NCI-H1436 (cell line): ENCODE measurements at regions not wholly inside any gene's neighbourhood (a gene's known extent, or its start where the extent isn't known, plus 50 kb on each side); places are given as distances from the start of the nearest gene placed in this dataset.

Experiments
- DNase-seq: peaks from one replicate; lab custom pipeline; 2025; lab: John Stamatoyannopoulos, UW

- DNase-seq = no peak
These were observed 92.8 kb upstream of the SASH1 start for GRCh38 chr6:148249679-148250375.

DNA sequence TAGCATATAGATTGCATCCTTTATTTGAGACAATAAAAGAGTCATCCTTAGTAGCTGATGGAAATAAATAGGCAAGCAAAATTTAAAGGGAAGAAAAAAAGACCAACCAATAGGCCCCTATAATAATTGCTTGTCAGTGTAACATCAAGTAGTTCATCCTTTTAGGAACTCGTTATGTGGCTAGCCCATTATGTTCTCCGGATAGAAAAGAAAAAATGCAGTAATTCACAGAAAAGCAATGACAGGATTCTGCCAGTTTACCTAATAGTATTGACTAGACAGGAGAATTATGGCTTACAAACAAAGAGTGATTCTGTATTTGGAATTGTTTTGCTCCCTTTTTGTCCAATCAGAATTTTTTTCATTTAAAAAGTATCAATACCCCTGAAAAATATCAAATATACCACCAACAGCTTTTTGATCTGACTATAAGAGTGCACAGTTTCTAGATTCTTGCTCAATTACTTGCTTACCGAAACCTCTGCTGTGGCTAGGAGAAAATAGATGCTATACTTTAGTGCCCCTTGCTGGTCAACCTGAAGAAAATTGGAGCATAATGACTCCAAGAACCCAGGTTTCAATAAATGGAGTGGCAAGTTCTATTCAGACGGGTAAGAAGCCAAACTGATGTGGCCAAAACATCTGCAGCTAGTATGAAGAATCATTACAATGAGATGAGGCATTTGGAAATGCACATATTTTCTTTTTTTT lies 91.5 kb upstream of the SASH1 start:
- DNase-seq = no peak

DNA sequence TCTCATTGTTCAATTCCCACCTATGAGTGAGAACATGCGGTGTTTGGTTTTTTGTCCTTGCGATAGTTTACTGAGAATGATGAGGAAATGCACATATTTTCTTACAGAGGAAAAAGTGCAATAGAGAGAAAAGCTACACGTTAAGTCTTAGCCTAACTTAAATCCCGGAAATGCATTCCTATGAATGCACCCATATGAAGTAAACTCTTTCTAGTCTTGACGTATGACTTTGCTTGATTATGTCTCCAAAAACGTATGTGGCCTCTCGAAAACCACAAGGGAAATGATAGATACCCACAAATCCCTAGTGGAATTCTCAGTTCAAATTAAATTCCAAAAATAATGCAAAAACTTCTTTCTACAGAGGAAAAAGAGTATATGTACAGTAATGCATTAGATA lies 90.7 kb upstream of the SASH1 start:
- DNase-seq = no peak

- no peak for DNase-seq
These were observed 84.8 kb upstream of the SASH1 start for GRCh38 chr6:148257810-148258209.

GRCh38 chr6:148258868-148259267 lies 83.8 kb upstream of the SASH1 start:
- DNase-seq = no peak

GRCh38 chr6:148261470-148261869 lies 81.2 kb upstream of the SASH1 start:
- no peak for DNase-seq

GRCh38 chr6:148263010-148263409 lies 79.6 kb upstream of the SASH1 start:
- DNase-seq = no peak

DNA sequence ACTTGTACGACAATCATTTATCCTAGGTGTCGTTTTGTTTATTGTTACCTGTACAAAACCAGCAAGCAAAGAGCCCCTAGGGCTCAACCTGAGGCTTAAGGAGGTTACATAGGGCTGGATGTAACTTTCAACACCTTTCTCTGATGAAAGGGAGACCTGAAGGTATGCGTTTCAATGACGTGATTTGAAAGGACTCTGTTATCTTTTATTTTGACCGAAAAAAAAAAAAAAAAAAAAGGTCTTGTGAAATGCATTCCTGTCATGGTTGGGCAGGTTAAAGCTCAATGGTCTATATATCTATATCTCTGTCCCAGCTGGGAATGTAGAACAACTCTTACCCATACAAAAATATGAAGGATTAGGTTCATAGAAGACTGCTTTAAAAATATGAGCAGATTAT lies 78.7 kb upstream of the SASH1 start:
- no peak for DNase-seq

DNA sequence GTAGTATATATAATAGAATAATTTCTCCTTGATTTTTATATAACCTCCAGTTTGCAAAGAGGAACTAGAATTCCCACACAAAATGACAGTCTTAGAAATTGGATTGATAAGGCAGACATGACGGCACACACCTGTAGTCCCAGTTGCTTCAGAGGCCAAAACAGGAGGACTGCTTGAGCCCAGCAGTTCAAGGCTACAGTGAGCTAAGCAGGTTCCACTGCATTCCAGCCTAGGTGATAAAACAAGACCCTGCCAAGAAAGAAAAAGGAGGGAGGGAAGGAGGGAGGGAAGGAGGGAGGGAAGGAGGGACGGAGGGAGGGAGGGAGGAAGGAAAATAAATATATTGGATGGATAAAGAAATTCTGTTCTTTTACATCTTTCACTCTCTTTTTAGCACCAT lies 77.6 kb upstream of the SASH1 start:
- DNase-seq = no peak

DNA sequence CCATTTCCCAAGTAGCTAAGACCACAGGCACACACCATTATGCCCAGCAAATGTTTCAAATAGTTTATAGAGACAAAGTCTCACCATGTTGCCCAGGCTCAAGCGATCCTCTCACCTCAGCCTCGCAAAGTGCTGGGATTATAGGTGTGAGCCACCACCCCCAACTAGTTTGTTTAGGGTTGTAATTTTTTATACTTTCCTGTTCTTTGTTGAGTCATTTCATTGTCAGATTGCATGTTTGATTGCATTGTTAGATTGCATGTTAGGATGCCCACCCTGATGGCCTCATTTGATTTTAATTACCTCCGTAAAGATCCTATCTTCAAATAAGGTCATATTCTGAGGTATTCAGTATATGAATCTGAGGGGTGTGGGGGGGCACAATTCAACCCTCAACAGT lies 73.3 kb upstream of the SASH1 start:
- DNase-seq = no peak

DNA sequence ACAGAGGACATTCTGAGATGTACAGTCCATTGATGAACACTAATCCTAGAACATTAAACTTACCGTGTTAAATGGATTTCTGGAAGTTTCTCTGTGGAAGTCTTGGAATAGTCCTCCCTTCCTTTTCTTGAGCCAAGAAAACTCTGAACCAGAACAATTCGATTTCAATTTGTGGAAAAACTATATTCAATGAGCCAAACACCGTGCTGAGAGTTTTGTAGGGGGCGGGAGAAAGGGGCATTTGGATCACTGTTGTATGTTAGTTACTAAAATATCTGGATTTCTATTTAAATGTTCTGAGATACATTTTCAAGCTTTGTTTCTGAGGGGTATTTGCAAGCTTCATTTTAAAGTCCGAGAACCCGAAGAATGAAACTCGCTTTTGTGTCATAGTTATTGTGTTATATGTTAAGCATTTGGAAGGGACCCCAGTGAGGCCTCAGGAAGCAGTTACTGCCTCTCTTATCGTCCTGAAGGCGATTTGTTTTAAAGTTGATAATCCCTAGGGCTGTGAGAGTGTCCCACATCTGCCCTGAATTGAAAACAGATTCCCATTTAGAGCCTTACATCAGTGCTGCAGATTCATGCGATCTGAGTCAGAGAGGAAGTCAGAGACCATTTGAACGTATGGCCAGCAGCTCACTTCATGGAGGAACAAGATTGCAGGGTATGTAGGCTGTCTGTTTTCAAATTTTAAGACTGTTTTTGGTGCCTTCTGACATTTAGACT lies 70.8 kb upstream of the SASH1 start:
- no peak for DNase-seq

GRCh38 chr6:148272597-148272996 lies 70.0 kb upstream of the SASH1 start:
- no peak for DNase-seq

GRCh38 chr6:148273962-148274752 lies 68.5 kb upstream of the SASH1 start:
- DNase-seq = no peak

DNA sequence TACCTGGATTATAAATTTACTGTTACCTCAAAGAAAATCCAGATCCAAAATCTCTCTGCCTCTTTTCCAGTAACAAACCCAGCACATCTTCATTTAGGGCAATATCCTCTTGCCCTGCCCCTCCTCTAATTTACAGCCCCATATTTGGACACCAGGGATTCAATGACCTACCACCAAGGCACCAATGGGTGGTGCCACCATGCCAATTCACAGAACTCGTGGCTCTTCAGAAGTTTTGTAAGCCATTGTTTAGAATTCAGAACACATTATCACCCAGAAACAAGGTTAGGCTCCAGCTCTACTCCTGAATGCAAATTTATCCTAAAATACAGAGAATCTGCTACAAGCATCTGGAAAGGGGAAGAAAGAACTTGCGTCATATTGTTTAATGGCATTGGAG lies 67.8 kb upstream of the SASH1 start:
- DNase-seq = no peak

DNA sequence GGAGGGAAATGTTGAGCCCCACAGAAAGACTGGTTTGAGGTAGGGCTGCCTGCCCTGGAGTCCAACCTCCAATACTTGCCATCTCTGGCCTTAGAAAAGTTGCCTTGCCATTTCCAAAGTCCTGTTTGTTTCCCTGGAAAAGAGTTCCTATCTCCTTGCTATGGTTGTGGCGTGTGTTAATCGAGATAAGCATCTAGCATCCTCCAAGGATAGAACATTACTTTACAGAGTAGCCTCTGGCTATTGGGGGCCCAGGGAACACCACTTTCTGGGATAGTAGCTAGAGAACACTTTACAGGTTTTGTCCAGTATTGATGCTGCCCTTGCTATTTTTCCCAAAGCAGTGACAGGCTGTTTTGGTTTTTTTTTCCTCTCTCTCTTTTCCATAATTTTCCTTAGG lies 57.4 kb upstream of the SASH1 start:
- DNase-seq = no peak

- no peak for DNase-seq
These were observed 56.1 kb upstream of the SASH1 start for GRCh38 chr6:148286563-148286962.

DNA sequence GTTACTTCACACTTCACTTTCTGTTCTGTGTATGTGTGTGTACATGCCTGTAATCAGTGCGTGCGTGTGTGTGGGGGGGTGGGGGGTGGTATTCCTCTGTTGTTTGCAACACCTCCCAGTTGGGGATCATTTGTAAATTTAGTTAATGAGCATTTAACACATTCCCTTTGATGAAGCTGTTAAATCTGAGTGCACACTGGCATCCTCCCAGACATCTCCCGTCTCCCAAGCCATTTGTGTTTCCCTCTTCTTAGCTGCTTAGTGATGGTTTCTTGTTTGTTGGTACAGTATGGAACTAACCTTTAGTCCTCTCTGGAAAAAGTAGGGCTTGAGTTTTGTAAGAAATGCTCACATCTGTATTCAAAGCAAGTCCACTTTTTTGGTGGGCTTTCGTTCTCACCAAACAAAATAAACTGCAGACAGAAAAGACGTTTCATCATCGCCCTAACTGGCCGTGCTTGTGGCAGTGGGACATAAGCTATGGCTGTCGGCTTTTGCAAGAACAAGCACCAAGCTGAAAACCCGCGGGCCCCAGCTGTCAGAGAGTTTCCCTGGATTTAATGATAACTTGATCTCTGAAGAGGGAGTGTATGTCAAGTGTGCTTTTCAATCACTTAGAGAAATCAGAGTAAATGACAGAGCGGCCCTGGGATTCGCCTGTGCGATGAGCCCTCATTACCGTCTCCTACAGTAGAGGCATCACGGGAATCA lies 54.9 kb upstream of the SASH1 start:
- no peak for DNase-seq

- no peak for DNase-seq
These were observed 54.1 kb upstream of the SASH1 start for GRCh38 chr6:148288541-148288940.

DNA sequence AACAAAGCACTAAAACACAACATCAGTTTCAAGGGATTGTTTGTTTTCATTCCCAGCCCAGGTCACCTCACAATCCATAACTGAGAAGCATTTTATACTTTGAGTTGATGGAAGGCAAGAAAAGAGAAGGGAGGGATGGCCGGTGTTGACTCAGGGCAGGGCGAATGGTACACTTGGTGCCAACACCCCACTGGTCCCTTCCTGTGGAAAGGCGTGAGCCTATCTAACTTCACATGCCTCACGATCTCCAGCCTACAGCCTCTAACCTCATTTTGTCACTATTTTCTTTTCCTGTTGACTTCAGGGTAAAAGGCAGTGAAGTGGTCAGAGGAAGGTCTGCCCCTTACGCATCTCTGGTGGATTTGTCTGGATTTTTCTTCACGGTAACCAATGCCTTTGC lies 53.5 kb upstream of the SASH1 start:
- DNase-seq = no peak

DNA sequence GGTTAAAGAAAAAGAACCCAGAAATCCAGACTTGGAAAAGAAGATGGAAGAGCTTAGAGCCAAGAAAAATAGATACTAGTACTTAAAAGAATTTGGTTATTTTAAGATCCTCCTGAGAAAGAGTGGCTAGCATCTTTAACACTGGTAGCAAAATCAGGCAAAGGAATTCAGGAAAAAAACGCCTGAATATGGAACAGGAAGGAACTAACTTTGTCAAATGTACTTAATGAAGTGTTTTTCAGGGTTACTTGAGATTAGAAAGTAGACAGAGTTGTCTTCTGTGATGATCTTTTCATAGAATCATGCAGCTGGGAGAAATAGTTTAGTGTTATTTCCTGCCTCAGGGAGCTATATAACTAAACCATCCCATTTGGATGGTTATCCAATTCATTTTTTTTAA lies 50.8 kb upstream of the SASH1 start:
- DNase-seq = no peak
